HG02571 (cell line): ENCODE measurements at regions not wholly inside any gene's neighbourhood (a gene's known extent, or its start where the extent isn't known, plus 50 kb on each side); places are given as distances from the start of the nearest gene placed in this dataset.
A peak's percentile ranks its signal among the peaks of the same experiment; 100 is the strongest.
"Not testable (repeated sequence)": the region's sequence is repeated elsewhere in the genome, so short reads cannot be mapped to it uniquely, and the experiment has no call there.

Experiments used
- ATAC-seq: cut with Tn5 transposase; IDR thresholded peaks from one replicate; pipeline ENCODE4 v1.9.1; 2021; ENCODE audit warnings: mild to moderate bottlenecking, moderate library complexity; ENCODE audit not compliant: unreplicated experiment

DNA sequence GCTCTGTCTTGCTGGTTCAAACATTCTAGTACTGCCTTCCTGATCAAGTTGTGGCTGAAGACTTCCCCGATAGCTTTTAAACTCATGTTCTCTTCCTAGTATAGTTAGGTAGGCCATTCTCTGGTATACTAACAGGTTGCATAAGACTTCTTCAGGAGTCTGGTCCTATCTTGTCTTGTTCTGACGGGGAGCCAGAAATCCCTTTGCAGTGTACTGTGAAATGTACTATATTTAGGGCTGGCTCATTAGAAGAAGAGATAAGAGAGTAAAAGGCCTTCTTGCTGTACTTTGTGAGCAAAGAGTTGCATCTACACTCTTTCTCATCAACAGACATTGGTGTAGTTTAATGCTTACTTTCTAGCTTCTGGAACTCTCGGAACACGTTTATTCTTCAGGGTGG is 331.9 kb downstream of the NUP35 start:
- no peak for ATAC-seq

DNA sequence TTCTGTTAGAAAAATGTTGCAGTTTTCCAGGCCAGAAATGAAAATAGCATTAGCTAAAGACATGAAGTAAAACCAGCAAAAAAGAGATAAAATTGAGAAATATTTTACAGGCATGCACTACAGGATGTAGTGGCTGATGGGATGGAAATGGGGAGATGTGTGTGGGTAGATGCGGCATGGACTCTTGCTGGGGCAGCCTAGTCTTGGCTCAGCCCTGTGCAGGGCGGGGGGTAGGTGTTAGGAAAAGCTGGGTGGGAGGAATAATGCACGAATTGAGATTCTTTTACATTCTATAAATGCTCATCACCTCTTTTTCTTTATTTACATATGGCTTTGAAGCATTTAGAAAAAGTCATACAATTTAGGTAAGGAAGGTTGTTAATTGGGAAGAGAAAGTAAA is 334.2 kb downstream of the NUP35 start:
- no peak for ATAC-seq

DNA sequence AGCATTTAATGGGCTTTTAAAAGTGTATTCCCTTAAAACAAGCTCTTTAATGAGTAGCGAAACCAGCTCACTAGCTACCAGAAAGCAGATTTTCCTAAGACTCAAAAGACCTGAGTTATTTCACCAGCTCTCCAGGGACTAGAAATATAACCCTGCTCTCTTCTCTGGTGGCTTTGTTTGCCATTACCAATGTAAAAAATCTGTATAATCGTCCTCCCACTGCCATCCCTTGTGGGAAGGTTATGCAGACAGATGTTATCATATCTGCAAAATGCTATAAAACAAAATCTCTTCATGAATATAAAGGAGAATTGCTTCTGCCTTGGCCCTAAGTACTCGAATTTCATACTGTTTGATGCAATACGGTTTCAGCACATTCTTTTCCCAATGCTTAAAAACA is 335.2 kb downstream of the NUP35 start:
- ATAC-seq: no peak

DNA sequence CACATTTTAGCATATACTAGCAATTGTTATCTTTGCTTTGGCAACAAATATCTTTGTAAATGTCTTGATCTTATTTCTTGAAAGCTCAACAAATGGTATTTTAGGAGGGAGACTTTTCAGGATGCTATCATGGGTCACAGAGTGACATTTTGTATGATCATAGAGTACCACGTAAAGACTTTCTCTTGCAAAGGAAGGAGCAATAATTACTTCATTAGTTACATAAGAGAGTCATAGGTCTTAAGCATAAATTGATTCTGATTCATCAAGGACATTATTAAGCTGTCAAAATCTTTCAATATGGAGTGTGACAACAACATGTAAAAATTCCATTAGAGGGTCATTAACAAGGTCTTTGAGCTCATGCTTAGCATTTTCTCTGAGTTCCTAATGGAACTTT is 339.6 kb downstream of the NUP35 start:
- ATAC-seq: no peak

DNA sequence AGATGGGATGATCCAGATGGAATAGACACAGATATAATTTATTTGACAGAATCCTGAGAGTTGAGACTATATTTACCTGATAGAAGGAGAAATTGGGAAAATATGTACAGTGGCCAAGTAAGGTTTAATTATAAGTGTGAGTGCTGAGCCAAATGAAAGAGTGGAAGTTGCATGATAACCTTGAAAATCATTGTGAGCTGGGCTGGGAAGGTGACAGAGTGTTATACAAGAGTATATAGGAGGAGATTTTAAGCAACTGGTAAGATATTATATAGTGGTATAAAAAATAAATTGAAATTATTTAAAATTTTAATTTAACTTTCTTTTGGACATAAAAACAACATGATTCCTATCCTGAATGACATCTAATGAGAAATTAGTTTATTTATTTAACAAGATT is 340.8 kb downstream of the NUP35 start:
- ATAC-seq: no peak

DNA sequence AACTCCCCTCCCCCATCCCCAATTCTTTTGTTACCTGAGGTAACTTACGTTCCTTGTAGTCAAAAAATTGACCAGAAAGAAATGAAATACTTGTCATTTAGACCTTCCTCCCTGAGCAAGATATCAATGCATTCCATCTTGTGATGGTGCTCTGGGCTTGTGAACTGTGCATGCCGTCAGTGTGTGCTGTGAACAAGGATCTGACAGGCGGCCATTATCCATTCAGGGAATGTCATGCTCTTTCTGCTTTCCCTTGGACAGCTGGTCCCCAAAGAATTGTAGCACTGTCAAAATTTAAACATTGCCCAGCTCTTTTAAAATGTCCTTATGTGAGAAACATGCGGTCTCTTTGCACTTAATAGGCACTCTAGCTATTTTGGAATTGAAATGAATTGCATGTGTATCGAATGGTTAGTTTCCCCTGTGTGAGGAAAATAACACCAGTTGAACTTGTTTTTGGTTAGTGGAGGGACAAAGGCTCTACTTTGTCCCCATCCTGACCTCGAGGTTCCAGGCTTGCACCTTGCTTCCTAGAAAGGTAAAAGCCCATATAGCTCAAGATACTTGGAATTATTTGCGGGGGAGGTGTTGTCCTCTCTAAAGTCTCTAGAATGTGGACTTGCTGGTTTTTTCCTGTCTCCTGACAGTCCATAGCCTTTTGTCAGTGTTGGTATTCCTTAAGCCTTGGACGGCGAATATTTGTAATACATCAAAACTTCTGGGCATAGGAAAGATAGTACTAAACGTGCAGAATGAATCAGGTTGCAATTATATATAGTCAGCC is 350.9 kb downstream of the NUP35 start:
- ATAC-seq: no peak

DNA sequence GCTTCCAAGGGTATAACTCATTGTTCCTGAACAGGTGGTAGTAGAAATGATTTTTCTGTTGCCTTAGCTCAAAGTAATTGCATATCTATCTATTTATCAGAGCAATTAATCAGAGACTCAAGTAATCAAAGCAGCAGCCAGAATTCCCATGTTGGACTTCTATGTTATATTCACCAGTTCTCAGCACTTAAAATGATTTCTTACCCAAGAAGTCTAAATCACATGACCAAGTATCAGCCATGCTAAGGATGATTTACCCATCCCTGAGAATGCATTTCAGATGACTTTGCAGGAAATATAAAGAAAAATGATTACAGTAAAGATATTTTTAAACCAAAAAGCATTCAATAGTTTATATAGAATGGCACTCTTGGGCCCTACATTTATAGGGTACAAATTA is 352.2 kb downstream of the NUP35 start:
- no peak for ATAC-seq

DNA sequence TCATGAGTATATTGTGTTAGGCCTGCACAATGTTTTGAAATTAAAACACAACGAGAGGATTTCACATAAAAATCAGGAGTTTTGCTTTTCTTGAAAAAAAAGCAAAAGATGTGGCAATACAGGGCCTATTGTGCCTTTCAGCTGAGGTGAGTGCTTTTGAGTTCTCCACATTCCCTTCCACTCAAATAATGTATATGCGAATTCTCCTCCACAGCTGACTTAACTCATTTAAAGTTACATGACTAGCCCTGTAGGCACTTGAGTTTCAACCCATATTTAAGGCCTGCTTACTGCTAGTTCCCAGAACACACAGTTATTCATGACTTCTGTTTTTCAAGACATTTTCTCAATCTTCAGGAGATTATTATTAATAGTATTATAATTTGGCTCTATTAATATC is 353.1 kb downstream of the NUP35 start:
- ATAC-seq: no peak

DNA sequence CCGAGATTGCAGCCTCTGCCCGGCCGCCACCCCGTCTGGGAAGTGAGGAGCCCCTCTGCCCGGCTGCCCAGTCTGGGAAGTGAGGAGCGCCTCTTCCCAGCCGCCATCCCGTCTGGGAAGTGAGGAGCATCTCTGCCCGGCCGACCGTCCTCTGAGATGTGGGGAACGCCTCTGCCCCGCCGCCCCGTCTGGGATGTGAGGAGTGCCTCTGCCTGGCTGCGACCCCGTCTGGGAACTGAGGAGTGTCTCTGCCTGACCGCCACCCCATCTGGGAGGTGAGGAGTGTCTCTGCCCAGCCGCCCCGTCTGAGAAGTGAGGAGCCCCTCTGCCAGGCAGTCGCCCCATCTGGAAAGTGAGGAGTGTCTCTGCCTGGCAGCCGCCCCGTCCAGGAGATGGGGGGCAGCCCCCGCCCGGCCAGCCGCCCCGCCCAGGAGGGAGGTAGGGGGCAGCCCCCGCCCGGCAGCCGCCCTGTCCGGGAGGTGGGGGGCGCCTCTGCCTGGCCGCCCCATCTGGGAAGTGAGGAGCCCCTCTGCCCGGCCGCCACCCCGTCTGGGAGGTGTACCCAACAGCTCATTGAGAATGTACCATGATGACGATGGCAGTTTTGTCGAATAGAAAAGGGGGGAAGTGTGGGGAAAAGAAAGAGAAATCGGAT is 354.8 kb downstream of the NUP35 start:
- not testable (repeated sequence) for ATAC-seq

DNA sequence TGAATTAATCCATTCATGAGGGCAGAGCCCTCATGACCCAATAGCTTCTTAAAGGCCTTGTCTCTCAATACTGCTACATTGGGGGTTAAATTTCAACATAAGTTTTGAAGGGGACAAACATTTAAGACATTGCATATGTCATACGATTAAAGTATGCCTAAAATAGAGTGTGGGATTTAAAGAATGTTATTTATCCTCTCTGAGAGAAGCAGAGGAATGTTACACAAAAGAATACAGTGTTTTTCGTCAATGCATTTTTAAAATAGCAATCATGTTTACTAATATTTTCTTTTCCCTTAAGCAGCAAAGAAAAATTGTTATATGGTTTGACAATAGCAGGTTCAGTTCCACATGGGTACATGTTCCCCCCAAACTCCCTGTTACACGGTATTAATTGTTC is 363.1 kb downstream of the NUP35 start:
- no peak for ATAC-seq

DNA sequence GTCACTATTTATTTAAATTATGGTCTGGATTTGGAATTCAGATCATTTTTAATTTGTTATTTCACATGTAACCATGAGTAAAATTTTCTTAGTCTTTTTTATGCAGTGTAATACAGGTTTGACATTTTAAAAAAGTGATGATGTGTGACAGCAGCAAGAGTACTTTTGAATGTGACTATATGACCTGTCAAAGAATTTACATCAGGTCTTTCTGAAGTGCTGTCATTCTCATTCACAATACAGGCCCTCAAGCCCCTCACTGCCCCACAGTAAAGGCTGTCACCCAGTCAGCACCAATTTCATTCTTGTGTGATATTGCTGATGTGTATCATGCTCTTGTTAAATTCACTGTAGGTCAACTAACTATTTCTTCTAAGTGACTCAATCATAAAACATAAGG is 364.2 kb downstream of the NUP35 start:
- no peak for ATAC-seq

DNA sequence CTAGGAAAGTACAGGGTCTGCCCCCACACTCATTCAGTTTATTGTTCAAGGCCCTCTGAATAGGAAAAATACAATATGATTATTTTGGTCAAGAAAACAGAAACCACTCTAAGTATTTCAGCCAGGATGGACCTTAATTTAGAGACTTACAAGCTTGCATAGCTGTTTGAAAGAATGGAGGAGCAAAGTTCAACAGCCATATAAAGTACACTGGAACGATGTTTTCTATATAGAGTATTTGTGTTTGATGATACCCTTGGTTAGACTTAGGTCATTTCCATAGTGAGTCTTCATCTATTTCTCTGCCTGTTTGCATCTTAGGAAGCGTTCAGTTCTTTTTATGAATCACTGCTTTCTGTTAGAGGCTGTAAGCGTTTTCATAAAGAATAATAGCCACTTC is 366.2 kb downstream of the NUP35 start:
- ATAC-seq: no peak

DNA sequence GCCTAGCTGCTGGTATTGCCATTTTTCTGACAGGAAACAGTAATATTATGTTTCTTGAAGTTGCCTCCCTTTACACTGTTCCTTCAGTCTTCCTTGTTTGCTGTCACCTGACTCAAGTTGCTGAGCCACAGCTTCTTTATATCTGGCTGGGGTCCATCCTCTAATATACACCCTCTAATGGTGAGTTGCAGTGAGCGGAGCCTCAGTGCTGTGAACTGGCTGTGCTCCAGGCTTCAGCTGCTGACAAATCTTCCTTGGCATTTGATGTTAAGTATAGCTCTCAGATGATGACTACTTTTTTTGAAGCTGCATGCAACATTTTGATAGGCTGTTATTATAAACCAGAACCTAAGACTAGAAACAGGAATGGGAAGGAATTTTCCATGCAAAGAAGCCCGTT is 366.7 kb downstream of the NUP35 start:
- no peak for ATAC-seq

DNA sequence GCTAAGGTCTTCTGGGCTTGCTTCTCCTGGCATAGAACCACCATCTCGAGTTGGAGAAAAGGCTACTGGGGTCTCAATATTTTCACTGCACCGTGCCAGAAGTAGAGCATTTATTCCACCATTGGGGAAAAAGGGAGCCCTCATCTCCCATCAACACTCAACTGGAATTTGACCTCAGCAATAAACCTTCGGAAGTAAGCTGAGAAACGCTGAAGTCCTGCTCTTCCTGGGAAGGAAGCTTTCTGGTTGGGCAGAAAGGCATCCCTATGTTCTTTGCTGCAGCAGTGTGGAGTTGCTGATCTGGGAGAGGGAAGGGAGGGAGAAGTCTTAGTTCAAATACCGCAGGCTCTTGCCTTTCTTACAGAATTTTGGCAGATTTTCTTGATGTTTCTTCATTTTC is 368.8 kb downstream of the NUP35 start:
- no peak for ATAC-seq

DNA sequence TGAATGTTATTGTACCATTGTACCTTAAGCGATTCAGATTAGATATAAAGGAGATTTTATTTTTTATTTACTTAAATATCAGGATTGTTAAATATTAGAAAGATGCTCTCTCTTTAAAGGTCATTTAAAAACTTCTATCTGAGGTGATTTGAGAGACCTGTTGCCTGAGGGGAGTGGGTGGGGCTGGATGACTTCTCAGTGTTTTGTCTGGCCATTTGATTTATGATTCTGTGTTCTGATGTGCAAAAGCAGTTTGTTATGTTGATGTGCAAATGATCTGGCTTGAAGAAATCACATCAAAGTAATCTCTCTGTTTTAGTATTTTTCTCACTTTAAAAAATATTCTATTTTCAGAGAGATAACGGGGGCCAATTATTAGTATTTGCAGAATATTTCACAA is 370.8 kb downstream of the NUP35 start:
- no peak for ATAC-seq

DNA sequence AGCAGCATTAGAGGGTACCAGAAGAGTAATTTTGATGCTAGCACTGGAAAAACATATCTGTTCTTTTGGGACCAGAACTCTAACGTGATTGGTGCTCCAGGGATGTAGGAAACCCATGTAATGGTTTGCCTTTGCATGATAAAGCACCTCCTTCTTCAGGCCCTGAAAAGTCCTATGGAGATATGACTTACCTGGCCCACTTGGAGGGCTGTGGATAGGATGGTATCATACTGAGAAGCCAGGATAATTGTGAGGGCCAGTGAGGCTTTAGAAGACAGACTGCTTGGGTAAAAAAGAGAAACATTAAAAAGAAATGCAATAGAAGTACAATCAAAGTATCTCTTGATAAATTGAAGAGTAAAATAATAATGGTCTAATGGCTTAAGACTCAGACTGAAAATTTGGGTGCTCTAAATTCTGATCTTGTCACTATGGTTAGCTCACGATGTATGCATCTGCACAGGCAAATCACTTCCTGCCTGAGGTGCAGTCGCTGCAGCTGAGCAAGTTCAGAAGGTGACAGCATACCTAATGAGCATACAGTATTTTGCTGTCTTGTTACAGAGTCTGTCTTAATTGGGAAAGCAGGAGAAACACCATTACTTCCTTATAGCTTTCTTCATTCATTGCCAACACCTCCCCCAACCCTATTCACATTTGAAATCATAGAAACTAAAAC is 371.5 kb downstream of the NUP35 start:
- ATAC-seq: peak; percentile 64

DNA sequence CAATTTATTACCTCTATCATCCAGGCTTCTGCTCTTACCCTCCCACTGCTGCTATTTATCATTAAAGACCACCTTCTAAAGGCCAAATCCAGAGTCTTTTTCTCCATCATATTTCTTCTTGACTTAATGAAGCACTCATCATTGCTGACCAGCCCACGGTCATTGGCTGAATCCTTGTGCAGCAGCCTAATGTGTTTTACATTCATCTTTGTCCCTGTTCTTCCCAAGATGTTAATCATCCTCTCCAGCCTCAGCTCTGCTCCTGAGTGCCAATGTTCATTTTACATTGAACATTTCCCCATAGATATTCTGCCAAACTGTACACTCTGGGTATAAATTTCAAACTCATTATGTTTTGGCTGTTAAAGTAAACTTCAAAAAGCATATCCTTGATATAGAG is 373.6 kb downstream of the NUP35 start:
- ATAC-seq: no peak

DNA sequence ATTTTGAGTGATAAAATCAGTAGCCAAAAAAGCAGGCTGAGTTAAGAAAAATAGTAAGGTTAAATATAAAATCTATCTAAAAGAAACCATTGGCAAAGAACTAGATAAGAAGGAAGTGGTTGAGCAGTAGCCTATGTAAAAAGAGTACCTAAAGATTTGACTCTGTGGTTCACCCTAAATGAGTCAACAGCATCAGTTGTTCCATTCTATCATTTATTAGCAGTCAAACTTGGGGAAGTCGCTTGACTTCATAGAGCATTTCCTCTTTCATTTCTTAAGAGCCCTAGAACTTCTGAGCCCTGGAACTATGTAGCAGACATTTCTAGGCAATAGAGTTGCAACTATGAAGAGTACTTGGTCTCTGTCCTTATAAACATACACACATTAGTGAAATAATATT is 381.7 kb downstream of the NUP35 start:
- ATAC-seq: no peak

DNA sequence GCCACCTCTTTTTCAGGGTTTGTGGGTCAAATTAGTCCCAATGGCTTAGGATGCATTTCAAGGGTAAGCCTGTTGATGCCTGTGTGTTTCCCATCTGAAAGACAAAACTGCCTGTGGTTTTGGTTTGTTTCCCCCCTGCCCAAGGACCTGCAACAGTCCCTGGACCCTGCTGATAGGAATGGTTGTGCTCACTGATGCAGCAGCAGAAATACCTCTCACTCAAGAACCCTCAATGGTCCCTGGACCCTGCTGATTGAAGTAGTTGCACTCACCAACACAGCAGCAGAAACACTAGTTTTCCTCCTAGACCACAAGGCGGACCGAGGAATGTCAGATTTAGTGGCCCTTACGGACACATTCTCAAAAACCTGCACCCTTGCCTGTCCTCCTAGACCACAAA is 386.9 kb downstream of the NUP35 start:
- no peak for ATAC-seq

DNA sequence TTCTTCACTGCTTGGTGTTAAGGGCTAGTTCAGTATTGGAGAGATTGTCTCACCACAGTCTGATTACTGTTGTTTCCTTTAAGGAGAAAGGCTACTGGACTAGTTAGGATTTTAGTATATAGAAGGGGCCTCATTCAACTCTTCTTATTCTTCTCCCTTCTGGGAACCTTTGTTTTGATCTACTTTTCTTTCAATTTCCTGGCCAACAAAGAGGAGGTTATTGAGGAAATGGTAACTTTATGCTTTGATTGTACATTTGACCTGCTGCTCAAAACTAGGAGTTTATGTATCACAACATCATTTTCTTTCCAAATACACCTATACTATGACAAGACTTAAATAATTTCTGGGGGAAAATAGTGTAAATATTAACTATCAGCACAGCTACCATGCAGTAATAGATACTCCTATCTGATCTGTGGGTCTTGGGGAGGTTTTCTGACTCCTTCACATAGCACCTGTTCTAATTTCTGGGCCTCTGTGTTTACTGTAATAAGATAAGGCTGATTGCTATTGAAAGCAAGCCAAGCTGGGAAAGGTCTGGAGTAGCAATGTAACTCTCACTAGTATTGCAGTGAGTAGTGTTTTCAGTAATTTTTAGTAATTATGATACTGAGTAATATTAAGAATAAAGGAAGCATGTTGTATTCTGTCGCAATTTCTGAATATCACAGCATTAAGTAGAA is 395.3 kb downstream of the NUP35 start:
- no peak for ATAC-seq

DNA sequence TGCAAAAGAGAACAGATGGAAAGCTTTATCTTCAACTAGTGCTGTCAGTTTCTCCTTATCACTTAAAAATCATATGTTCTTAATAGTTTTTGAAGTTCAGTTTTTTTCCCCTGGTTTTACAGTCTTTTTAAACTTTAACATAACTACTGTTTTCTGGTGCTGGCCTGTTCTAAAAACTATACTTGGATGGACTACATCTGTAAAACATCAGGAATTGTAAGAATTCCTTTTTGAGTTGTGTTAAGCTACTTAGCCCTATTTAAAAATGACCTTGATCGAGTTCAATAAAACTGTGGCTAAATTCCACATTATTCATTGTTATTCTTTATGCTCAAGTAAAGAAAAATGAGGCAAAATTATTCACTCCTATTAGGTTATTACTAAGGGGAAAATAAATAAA is 397.7 kb downstream of the NUP35 start:
- ATAC-seq: no peak
